ENCODE measurements at regions not wholly inside any gene's neighbourhood (a gene's known extent, or its start where the extent isn't known, plus 50 kb on each side); places are given as distances from the start of the nearest gene placed in this dataset.

GRCh38 chr17:33469911-33470310, 176.8 kb upstream of the ASIC2 start:
- H3K4me2 ChIP-seq (ENCODE audit: extremely low read depth, insufficient read depth, low read length): no peak overlapping the region
- DNase-seq (ENCODE audit: low read depth in 2 of 2): peak; percentile 81 to 95
- H3K4me1 ChIP-seq (ENCODE audit: control insufficient read depth, extremely low read depth, insufficient read depth, low read length): no peaks in the 10 kb centered on the region
- no peak overlapping the region for H3K9ac ChIP-seq (ENCODE audit: insufficient read depth, low read length)
- no peaks in the 10 kb centered on the region for H3K9me3 ChIP-seq (ENCODE audit: control insufficient read depth, insufficient read depth, low read depth, low read length)
- no peaks in the 10 kb centered on the region for H3K27me3 ChIP-seq (ENCODE audit: control insufficient read depth, insufficient read depth, low read length)
- H4K20me1 ChIP-seq (ENCODE audit: control insufficient read depth, extremely low read depth, insufficient read depth, low read length): no peaks in the 10 kb centered on the region
- H3K79me2 ChIP-seq (ENCODE audit: control insufficient read depth, insufficient read depth, low read length): no peaks in the 10 kb centered on the region
- H3K36me3 ChIP-seq (ENCODE audit: control insufficient read depth, insufficient read depth, low read length): no peaks in the 10 kb centered on the region
- H3K4me3 ChIP-seq (replicated peaks in 1 of 4; ENCODE audit: control extremely low read depth in 1 of 4, insufficient read depth in 1 of 4, low read depth in 3 of 4, low read length in 4 of 4): no peak overlapping the region
- TF ChIP-seq CTCF (conservative IDR thresholded peaks at IDR 0.05 in 1 of 2, IDR thresholded peaks at IDR 0.05 in 1 of 2; ENCODE audit: low read depth in 1 of 2, low read length in 2 of 2) (no peak), EZH2 (IDR thresholded peaks at IDR 0.05; ENCODE audit: low read length, missing control alignments) (no peak)
- H2AFZ ChIP-seq (ENCODE audit: low read length): no peak overlapping the region
- no peak overlapping the region for H3K27ac ChIP-seq (ENCODE audit: insufficient read depth, low read length)

GRCh38 chr17:33473061-33473460, 180.0 kb upstream of the ASIC2 start:
- DNase-seq (ENCODE audit: low read depth in 2 of 2): no peak
- Histone ChIP-seq H3K4me3 (replicated peaks in 1 of 4; ENCODE audit: control extremely low read depth in 1 of 4, insufficient read depth in 1 of 4, low read depth in 3 of 4, low read length in 4 of 4) (no peak overlapping the region), H3K79me2 (ENCODE audit: control insufficient read depth, insufficient read depth, low read length) (no peaks in the 10 kb centered on the region), H3K9me3 (ENCODE audit: control insufficient read depth, insufficient read depth, low read depth, low read length) (no peaks in the 10 kb centered on the region), H3K27ac (ENCODE audit: insufficient read depth, low read length) (no peak overlapping the region), H3K9ac (ENCODE audit: insufficient read depth, low read length) (no peak overlapping the region), H3K27me3 (ENCODE audit: control insufficient read depth, insufficient read depth, low read length) (no peaks in the 10 kb centered on the region), H3K4me1 (ENCODE audit: control insufficient read depth, extremely low read depth, insufficient read depth, low read length) (no peaks in the 10 kb centered on the region), H2AFZ (ENCODE audit: low read length) (no peak overlapping the region), H4K20me1 (ENCODE audit: control insufficient read depth, extremely low read depth, insufficient read depth, low read length) (no peaks in the 10 kb centered on the region), H3K36me3 (ENCODE audit: control insufficient read depth, insufficient read depth, low read length) (no peaks in the 10 kb centered on the region), H3K4me2 (ENCODE audit: extremely low read depth, insufficient read depth, low read length) (no peak overlapping the region)
- TF ChIP-seq CTCF (conservative IDR thresholded peaks at IDR 0.05 in 1 of 2, IDR thresholded peaks at IDR 0.05 in 1 of 2; ENCODE audit: low read depth in 1 of 2, low read length in 2 of 2): no peak
- TF ChIP-seq EZH2 (IDR thresholded peaks at IDR 0.05; ENCODE audit: low read length, missing control alignments): no peak

- Histone ChIP-seq H3K9ac (ENCODE audit: insufficient read depth, low read length) (no peak overlapping the region), H2AFZ (ENCODE audit: low read length) (no peak overlapping the region), H3K27ac (ENCODE audit: insufficient read depth, low read length) (no peak overlapping the region), H4K20me1 (ENCODE audit: control insufficient read depth, extremely low read depth, insufficient read depth, low read length) (no peaks in the 10 kb centered on the region), H3K4me3 (replicated peaks in 1 of 4; ENCODE audit: control extremely low read depth in 1 of 4, insufficient read depth in 1 of 4, low read depth in 3 of 4, low read length in 4 of 4) (no peak overlapping the region), H3K4me2 (ENCODE audit: extremely low read depth, insufficient read depth, low read length) (no peak overlapping the region), H3K36me3 (ENCODE audit: control insufficient read depth, insufficient read depth, low read length) (no peaks in the 10 kb centered on the region), H3K27me3 (ENCODE audit: control insufficient read depth, insufficient read depth, low read length) (no peaks in the 10 kb centered on the region), H3K4me1 (ENCODE audit: control insufficient read depth, extremely low read depth, insufficient read depth, low read length) (no peaks in the 10 kb centered on the region), H3K9me3 (ENCODE audit: control insufficient read depth, insufficient read depth, low read depth, low read length) (no peaks in the 10 kb centered on the region), H3K79me2 (ENCODE audit: control insufficient read depth, insufficient read depth, low read length) (no peaks in the 10 kb centered on the region)
- DNase-seq (ENCODE audit: low read depth in 2 of 2): no peak
- TF ChIP-seq CTCF (conservative IDR thresholded peaks at IDR 0.05 in 1 of 2, IDR thresholded peaks at IDR 0.05 in 1 of 2; ENCODE audit: low read depth in 1 of 2, low read length in 2 of 2) (no peak), EZH2 (IDR thresholded peaks at IDR 0.05; ENCODE audit: low read length, missing control alignments) (no peak)
Observed at GRCh38 chr17:33474789-33475188, 181.7 kb upstream of the ASIC2 start.

All from fibroblast of lung (primary cell).